HG03097 (cell line): ENCODE measurements at regions not wholly inside any gene's neighbourhood (a gene's known extent, or its start where the extent isn't known, plus 50 kb on each side); places are given as distances from the start of the nearest gene placed in this dataset.

ENCODE experiments used
- ATAC-seq: cut with Tn5 transposase; IDR thresholded peaks from one replicate; pipeline ENCODE4 v1.9.1; 2021; ENCODE audit not compliant: unreplicated experiment, low FRiP score

DNA sequence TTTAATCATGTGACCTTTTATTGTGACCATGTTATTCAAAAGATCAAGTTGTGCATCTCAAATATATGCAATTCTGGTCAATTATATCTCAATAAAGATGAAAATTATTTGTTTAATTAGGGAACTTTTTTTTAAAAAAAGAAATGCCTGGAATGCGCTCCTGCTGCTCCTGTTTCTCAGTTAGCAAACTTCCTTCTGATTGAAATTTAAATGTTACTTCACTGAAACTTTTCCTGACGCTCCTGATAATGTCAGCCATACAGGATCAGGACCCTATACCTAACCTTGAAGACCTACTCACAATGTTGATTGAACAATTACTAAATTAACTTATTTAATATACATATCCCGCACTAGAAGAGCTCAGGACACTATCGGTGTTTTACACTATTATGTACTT lies 190.4 kb downstream of the MACC1 start:
- ATAC-seq = no peak

GRCh38 chr7:20021831-20022230 lies 195.4 kb downstream of the MACC1 start:
- peak; percentile 91 for ATAC-seq

- no peak for ATAC-seq
These were observed 196.1 kb downstream of the MACC1 start for GRCh38 chr7:20021066-20021465.

DNA sequence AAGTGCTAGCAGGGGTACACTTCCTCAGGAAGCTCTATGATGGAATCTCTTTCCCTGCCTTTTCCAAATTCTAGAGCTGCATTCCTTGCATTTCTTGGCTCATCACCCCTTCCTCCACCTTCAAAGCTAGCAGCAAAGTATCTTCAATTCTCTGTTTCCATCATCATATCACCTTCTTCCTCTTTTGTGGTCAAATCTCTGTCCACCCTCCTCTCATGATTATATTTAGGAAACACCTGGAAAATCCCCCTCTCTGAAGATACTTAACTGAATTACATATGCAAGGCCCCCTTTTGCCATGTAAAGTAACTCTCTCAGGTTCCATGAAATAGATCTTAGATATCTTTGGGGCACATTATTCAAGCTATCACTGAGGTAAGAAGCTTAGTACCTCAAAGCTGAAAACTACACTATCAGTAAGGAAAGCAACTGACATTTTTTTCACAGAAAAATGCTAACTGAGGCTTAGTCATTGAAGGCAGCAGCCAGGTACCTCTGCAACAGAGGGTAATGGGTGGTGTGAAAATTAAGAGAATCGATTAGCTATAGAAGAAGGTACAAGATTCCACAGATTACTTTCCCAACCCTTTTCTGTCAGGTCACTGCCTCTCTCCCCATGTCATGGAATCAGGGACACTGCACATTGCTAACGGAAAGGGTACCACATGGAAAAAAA lies 197.3 kb downstream of the MACC1 start:
- no peak for ATAC-seq

- ATAC-seq = no peak
These were observed 200.5 kb downstream of the MACC1 start for GRCh38 chr7:20016669-20017068.

DNA sequence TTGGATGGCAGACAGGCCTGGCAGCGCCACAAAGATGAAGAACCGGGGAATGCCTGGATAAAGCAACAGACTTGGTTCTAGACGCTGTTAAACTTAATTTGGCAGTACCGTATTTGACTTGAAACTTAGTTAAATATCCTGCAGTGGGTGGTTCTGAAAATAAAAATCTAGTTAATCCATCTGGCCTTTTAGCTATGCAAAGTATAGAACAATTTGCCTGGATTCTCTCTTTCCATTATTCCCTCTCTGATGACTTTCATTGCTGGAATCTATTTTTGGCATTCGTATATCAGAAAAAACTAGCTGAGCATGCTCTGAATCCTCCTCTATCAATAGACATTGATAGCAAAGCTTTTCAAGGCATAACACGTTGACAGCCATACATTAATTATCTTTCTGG lies 203.6 kb downstream of the MACC1 start:
- no peak for ATAC-seq

- ATAC-seq = no peak
These were observed 205.1 kb downstream of the MACC1 start for GRCh38 chr7:20012100-20012499.

DNA sequence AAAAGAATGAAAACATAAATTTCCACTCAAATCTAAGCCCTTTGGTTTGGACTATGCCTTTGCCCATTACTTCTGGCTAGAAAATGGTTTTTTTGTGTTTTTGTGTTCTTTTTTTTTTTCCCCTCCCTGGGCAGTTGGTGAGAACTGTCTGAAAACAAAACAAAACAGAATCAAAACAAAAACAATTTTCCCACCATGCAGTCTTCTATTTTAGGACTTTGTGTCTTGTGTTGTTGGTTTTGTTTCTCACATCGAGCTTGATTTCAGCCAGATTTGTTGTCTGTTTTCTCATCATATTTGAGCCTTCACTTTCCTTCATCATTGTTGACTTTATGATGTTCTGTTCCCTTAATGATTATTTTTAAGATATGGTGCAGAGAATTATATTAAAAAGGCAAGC lies 206.3 kb downstream of the MACC1 start:
- no peak for ATAC-seq

GRCh38 chr7:20007510-20007909 lies 209.7 kb downstream of the MACC1 start:
- no peak for ATAC-seq

- ATAC-seq = no peak
These were observed 212.1 kb downstream of the MACC1 start for GRCh38 chr7:20005081-20005480.

GRCh38 chr7:19999681-20000080 lies 217.5 kb downstream of the MACC1 start:
- no peak for ATAC-seq

- no peak for ATAC-seq
These were observed 218.5 kb upstream of the TMEM196 start for GRCh38 chr7:19991936-19992335.

- ATAC-seq = no peak
These were observed 216.5 kb upstream of the TMEM196 start for GRCh38 chr7:19989906-19990305.

GRCh38 chr7:19988860-19989259 lies 215.4 kb upstream of the TMEM196 start:
- ATAC-seq = no peak

DNA sequence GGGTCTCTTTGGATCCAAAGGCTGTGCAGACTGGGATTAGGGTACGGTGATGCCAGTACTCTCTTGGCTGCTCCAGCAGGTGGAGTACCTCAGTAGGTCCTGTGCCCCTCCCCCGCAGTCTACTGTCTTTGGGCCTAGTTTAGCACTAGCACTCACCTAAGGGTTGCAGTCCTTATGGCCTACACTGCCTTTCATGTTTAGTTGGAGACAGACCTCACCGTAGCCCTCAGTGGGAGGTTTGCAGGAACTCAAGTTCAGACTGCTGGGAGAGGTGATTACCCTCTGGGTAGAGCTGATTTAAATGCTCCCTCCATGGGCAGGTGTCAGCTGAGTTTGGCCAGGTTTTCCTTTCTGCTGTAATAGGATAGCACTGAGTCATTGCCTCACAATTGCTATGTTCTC lies 210.8 kb upstream of the TMEM196 start:
- ATAC-seq = no peak

GRCh38 chr7:19982841-19983835 lies 209.7 kb upstream of the TMEM196 start:
- ATAC-seq = no peak

DNA sequence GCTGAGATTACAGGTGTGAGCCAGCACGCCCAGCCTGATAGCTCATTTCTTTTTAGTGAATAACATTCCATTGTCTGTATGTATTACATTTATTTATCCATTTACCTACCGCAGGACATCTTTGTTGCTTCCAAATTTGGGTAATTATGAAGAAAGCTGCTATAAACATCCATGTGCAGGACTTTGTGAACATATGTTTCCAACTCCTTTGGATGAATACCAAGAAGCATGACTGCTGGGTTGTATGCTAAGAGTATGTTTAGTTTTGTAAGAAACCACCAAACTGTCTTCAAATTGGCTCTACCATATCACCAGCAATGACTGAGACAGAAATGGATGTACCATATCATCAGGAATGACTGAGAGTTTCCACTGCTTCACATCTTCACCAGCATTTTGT lies 200.2 kb upstream of the TMEM196 start:
- no peak for ATAC-seq

- no peak for ATAC-seq
These were observed 199.5 kb upstream of the TMEM196 start for GRCh38 chr7:19972876-19973275.

- ATAC-seq = no peak
These were observed 198.5 kb upstream of the TMEM196 start for GRCh38 chr7:19971956-19972355.

DNA sequence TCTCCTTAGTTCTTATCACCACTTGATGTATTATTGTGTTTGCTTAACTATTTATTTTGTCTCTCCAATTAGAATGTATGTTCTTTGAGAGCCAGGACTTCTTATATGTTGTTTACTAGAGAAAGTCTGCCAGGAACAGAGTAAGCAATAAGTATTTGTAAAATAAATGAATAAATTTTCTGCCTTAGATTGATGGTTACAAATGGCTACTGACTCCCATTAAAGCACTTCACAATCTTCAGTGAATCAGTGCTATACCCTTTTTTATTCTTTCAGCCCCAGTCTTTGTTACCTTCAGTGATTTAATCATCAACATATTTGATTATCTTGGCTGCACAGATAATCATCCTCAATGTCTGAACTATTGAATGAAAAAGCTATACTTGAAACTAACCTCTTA lies 197.1 kb upstream of the TMEM196 start:
- no peak for ATAC-seq

- no peak for ATAC-seq
These were observed 196.6 kb upstream of the TMEM196 start for GRCh38 chr7:19969859-19970493.
